GM12878 (cell line): ENCODE measurements at regions not wholly inside any gene's neighbourhood (a gene's known extent, or its start where the extent isn't known, plus 50 kb on each side); places are given as distances from the start of the nearest gene placed in this dataset.
A peak's percentile ranks its signal among the peaks of the same experiment; 100 is the strongest.

Experiments
- BMI1 ChIP-seq: fragments of 450-650 bp; IDR thresholded peaks from 2 replicates; pipeline ENCODE4 v1.6.1; 2016; ENCODE audit warnings: mild to moderate bottlenecking, moderate library complexity, borderline replicate concordance
- CBX5 ChIP-seq: sonication (generic); IDR thresholded peaks from 2 replicates; pipeline ENCODE4 v1.6.1; 2016; ENCODE audit warnings: low read depth, moderate library complexity, mild to moderate bottlenecking, inconsistent platforms
- CEBPB ChIP-seq, 2 experiments: fragments of 150-350 bp in 1 of 2; IDR thresholded peaks; 2 replicates each; pipeline ENCODE4 v1.6.1; 2012 to 2014; ENCODE audit warnings: low read depth in 2 of 2, low read length in 2 of 2, borderline replicate concordance in 1 of 2, inconsistent platforms in 1 of 2
- CREB1 ChIP-seq: IDR thresholded peaks from 2 replicates; pipeline ENCODE4 v1.6.1; 2012; ENCODE audit warnings: low read depth, mild to moderate bottlenecking, inconsistent platforms
- CREM ChIP-seq: IDR thresholded peaks from 2 replicates; pipeline ENCODE4 v1.6.1; 2014; ENCODE audit warnings: antibody characterized with exemption, low read depth
- DPF2 ChIP-seq: fragments of 450-650 bp; IDR thresholded peaks from 2 replicates; pipeline ENCODE4 v1.6.1; 2017; ENCODE audit warnings: mild to moderate bottlenecking
- E2F8 ChIP-seq: fragments of 450-650 bp; IDR thresholded peaks from 2 replicates; pipeline ENCODE4 v1.6.1; 2018; ENCODE audit warnings: mild to moderate bottlenecking, low read depth, moderate library complexity; ENCODE audit not compliant: partially characterized antibody
- EED ChIP-seq: sonication (generic); IDR thresholded peaks from 2 replicates; pipeline ENCODE4 v1.6.1; 2016; ENCODE audit warnings: antibody characterized with exemption, low read depth
- ELK1 ChIP-seq: IDR thresholded peaks from 2 replicates; pipeline ENCODE4 v1.6.1; 2012; ENCODE audit warnings: low read depth, low read length, improper control_type of control experiment
- ETV6 ChIP-seq, 2 experiments: fragments of 450-650 bp in 1 of 2; IDR thresholded peaks in 1 of 2; conservative IDR thresholded peaks in 1 of 2; 2 replicates each; pipeline ENCODE4 v1.6.1; 2014; ENCODE audit warnings: antibody characterized with exemption in 1 of 2, borderline replicate concordance in 1 of 2, low read depth in 1 of 2, mild to moderate bottlenecking in 1 of 2, moderate library complexity in 1 of 2
- FOXK2 ChIP-seq: fragments of 450-650 bp; IDR thresholded peaks from 2 replicates; pipeline ENCODE4 v1.6.1; 2017; ENCODE audit warnings: mild to moderate bottlenecking, moderate library complexity
- KAT2A ChIP-seq: conservative IDR thresholded peaks from 2 replicates; pipeline ENCODE4 v1.6.1; 2011; ENCODE audit warnings: low read depth, low read length; ENCODE audit not compliant: control insufficient read depth
- MXI1 ChIP-seq: fragments of 150-350 bp; IDR thresholded peaks from 2 replicates; pipeline ENCODE4 v1.6.1; 2011; ENCODE audit warnings: low read depth, mild to moderate bottlenecking, inconsistent platforms, low read length, improper control_type of control experiment
- NR2F1 ChIP-seq: fragments of 450-650 bp; conservative IDR thresholded peaks from 2 replicates; pipeline ENCODE4 v1.6.1; 2017; ENCODE audit warnings: mild to moderate bottlenecking
- PAX8 ChIP-seq: fragments of 450-650 bp; IDR thresholded peaks from 2 replicates; pipeline ENCODE4 v1.6.1; 2017; ENCODE audit warnings: mild to moderate bottlenecking, moderate library complexity
- SMARCA5 ChIP-seq: fragments of 450-650 bp; IDR thresholded peaks from 2 replicates; pipeline ENCODE4 v1.6.1; 2017; ENCODE audit warnings: mild to moderate bottlenecking
- ZBTB33 ChIP-seq: fragments of 450-650 bp; IDR thresholded peaks from 2 replicates; pipeline ENCODE4 v1.6.1; 2017; ENCODE audit warnings: mild to moderate bottlenecking
- ZNF207 ChIP-seq: fragments of 450-650 bp; IDR thresholded peaks from 2 replicates; pipeline ENCODE4 v1.6.1; 2014; ENCODE audit warnings: antibody characterized with exemption, mild to moderate bottlenecking, borderline replicate concordance
- ZNF217 ChIP-seq: fragments of 450-650 bp; IDR thresholded peaks from 2 replicates; pipeline ENCODE4 v1.6.1; 2017; ENCODE audit warnings: antibody characterized with exemption, mild to moderate bottlenecking
- ZNF687 ChIP-seq: fragments of 450-650 bp; IDR thresholded peaks from 2 replicates; pipeline ENCODE4 v1.6.1; 2017; ENCODE audit warnings: mild to moderate bottlenecking, moderate library complexity

GRCh38 chr2:155145758-155146229 is 447.3 kb downstream of the KCNJ3 start (continued):
- TF ChIP-seq PAX8 (no peak), CBX5 (peak; percentile 97), ZNF687 (peak; percentile 45; the same call in 1 of the 2 replicates), CEBPB (IDR thresholded peaks at IDR 0.05; ENCODE audit: borderline replicate concordance in 1 of 2, low read depth in 2 of 2, low read length in 2 of 2) (peak in 1 of 2 experiments; percentile 73; a peak in 2 of 4 replicates), EED (peak; percentile 69), ZNF207 (no peak), CREM (peak; percentile 94), BMI1 (peak; percentile 90), FOXK2 (no peak), ETV6 (conservative IDR thresholded peaks at IDR 0.05 in 1 of 2, IDR thresholded peaks at IDR 0.05 in 1 of 2; ENCODE audit: borderline replicate concordance in 1 of 2, low read depth in 1 of 2) (no peak), ZBTB33 (peak; percentile 31; the same call in 1 of the 2 replicates), SMARCA5 (peak; percentile 89), E2F8 (peak; percentile 81), ZNF217 (peak; percentile 99), CREB1 (peak; percentile 88), ELK1 (0 out of 2 replicates have a peak, but pooled peaks have one; percentile 24), MXI1 (peak; percentile 84), NR2F1 (peak; percentile 92), KAT2A (no peak), DPF2 (peak; percentile 99)
